GM04503 (cell line): ENCODE measurements at regions not wholly inside any gene's neighbourhood (a gene's known extent, or its start where the extent isn't known, plus 50 kb on each side); places are given as distances from the start of the nearest gene placed in this dataset.

ENCODE experiments used
- DNase-seq: peaks from one replicate; pipeline ENCODE4 v3.0.0-alpha.2; 2012; ENCODE audit warnings: low read depth

DNA sequence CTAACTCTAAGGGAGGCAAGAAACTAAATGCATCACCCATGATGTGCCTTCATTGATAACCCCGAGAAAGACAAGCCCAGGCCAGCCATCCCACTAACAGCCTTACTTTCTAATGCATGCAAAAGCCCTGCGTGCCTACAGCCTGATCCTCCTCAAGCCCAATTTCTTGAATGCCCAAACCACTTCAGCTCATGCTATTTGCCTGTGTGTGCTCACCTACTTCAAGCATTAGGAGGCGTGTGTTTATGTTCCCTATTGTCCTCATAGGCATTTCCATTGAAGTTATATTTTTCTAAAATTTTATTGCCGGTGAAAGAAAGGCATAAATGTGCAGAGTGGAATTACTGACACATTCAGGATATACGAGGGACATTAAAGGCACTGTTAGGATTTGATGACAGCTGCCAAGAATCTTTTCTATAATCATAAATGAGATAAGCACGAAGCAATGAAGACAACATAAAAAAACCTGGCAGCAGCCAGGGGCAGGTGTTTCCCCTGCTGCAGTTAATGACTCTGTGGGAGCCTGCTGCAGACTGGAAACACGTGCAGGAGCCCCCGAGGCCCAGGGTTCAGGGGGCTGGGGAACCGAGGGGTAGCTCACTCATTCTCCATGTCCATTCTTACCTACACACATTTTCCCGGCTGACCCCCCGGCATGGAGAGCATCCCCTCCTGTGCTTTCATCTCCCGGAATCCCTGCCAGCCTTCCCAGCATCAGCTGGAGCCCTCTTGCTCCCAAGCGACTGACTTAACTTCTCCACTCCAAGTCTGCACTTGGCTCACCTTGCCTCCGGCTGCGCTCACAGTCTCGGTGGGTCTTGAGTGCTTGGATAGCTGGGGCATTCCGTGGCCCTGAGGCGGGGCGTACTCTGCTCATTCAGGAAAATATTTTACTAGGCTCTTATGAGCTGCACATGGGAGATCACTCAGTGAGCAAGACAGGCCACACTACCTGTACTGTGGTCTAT lies 292.3 kb upstream of the SIX2 start:
- no peak for DNase-seq

GRCh38 chr2:45300026-45300750 lies 290.9 kb upstream of the SIX2 start:
- no peak for DNase-seq

DNA sequence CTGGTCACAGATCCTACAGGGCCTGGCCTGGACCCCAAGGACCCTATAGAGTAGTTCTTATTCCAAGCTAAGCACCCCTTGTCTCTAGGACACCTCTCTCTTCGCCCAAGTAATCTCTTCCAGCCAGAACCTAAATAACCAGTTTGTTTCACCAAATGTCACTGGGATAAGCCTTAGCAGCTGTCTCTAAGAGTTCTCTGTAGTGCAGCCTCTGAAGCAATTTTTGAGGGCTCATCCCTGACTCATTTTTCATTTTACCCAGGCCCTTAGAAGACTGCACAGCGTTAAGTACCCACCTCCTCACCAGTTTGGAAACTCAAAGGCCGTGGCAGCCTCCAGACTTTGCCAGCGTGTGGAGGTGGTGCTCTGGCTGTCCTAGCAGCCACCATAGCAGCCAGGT lies 290.1 kb upstream of the SIX2 start:
- no peak for DNase-seq

GRCh38 chr2:45293182-45293581 lies 283.9 kb upstream of the SIX2 start:
- DNase-seq: no peak

DNA sequence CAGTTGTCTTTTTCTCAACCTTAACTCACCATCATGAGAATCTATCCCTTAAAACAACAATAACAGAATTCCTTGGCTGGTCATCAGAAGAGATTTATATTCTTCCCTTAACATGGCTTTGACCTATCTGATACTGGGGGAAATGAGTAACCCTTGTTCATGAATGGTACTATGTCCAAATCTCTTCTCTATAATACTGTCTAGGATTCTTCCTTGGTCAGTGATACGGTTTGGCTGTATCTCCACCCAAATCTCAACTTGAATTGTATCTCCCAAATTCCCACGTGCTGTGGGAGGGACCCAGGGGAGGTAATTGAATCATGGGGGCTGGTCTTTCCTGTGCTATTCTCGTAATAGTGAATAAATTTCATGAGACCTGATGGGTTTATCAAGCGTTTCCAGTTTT lies 282.0 kb upstream of the SIX2 start:
- DNase-seq: no peak

- no peak for DNase-seq
These were observed 280.9 kb upstream of the SIX2 start for GRCh38 chr2:45289997-45290709.

DNA sequence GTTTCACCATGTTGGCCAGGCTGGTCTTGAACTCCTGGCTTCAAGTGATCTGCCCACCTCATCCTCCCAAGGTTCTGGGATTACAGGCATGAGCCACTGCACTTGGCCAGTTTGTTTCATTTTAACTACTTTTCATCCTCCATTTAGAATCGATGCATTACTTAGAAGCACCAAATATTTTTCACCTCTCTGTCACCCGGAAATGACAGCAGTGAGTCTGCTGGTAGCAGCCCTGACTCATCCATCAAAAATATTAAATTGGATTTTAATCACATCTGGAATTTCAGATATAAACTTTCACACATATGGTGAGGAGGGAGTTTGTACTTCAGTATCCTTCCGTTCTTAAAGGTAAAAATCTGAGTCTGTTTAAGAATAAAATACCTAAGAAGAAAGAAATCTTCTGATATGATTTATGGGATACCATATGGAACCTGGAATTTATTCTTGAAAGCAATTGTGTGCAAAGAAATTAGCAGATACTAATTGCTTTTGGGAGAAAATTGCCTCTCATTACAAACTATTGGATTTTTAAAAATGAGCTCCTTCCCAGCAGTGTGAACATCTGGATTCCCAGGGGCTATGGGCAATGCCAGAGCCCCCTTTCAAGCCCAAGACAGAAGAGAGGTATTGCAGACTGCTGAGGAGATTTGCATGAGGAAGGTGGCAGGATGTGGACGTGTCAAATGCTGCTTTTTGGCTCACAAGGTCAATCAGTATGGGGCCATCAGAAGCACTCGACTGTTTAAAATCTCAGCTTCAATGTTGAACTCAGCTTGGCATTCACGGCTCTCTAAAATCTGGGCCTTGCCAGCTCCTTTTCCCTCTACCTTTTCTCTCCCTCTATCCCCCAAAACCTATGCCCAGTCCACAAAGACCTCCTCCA lies 279.5 kb upstream of the SIX2 start:
- no peak for DNase-seq

DNA sequence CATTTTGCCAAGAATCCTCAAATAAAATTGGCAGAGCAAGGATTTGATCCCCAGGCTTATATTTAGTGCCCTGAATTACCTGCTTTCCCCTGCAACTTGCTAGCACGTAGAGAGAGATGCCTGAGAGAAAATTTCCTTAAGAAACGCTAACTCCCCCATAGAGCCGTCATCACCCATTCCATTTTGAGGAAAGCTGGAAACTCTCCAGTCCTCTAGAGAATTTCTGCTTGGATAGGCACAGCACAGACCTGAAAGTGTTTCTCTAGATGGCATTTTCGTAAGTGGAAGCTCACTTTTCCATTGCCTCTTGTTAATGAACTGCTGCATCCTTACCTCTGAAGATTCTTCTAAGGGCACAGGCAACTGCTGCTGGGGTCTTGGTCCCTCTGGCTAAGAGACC lies 277.8 kb upstream of the SIX2 start:
- no peak for DNase-seq

DNA sequence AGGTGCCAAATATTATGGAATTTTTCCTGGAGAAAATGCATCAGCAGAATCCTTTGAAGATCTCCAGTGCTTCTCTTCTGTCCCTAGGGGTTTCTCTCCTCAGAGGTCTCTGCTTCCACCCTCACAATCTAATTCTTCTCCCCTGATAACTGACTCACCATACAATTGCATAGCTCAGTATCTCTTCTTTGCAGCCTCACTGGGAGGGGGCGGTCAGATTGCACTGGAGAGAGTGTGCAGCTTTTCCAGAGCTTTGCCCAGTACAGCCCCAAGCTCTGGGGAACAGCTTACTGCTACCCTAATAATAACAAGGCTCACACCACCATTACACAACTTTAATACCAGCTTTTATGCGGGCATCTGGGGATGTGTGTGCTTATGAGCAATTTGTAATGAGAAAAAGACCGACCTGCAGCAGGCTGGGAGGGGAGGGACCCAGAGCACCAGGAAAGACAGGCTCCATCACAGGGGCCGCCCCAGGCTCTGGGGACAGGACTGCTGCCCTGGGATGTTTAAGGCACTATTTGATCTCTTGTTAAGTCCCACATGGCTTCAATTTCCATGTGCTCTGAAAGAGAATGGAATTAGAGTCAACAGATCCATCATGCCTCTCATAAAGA lies 276.6 kb upstream of the SIX2 start:
- DNase-seq: no peak

DNA sequence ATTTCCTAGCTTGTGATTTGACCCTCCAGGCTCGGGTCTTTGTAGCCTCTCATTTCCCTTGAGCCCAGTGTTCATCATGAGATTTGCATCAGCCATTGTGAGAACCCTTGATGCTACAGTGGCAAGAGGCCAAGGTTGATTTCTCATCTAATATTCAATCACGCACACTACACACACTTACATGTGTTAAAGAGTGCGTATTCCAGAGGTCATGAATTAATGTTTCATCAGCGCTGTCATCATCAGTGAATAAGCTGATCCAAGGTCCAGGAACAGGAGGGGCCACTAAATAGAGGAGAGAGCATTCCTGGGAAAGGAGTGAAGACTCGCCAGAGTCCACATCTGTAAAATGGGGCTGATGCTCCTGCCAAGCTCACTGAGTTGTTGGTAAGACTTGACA lies 276.1 kb upstream of the SIX2 start:
- no peak for DNase-seq

DNA sequence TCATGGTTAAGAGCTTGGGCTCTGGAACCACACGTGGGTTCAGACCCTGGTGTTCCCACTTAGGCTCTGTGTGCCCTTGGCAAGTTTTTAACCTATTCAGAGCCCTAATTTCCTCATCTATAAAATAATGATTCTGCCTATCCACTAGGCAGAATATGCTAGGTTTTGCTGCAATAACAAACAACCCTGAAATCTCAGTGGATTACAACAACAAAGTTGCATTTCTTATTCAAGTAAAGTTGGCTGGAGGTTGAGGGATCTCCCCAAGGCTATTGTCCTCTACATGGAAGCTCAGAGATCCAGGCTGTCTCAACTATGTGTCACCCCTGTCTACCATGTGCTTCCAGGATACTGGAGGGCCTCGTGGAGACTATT lies 275.4 kb upstream of the SIX2 start:
- DNase-seq: no peak

DNA sequence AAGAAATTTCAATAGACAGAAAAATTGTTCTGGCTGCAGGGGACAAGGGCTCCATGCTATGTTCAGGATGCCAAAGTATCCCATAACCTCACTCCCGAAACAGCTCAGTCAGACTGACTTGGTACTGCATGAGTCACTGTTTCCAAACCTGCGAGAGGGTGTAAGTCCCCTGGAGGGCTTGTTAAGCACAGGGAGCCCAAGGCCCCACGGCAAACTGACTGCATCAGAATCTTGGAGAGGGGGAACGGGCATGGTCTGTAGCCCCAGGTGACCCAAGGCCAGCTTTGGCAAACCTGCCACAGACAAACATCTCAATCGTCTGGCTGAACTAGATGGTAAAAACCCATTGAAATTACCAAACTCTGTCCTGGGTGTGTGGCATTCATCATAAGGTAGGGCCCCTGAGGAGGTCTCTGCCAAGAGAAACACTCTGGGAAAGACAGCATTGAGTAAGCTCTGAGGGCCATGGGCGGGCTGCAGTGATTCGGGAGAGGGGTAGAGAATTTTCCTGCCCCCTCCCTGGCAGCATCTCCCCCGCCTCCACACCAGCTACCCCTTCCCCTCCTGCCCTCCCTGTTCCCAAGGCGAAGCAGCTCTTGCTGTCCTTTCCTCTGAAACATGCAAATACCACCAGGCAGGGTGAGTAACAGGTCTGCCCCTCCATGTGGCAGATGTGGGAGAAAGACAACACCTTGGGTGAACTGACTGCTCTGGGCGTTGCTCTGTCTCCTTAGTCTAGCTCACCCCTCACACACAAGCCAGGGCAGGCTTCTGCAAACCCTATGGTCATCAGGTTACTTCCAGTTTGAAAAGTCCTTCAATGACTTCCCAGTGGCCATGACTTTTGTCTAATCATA lies 274.7 kb upstream of the SIX2 start:
- DNase-seq: no peak

DNA sequence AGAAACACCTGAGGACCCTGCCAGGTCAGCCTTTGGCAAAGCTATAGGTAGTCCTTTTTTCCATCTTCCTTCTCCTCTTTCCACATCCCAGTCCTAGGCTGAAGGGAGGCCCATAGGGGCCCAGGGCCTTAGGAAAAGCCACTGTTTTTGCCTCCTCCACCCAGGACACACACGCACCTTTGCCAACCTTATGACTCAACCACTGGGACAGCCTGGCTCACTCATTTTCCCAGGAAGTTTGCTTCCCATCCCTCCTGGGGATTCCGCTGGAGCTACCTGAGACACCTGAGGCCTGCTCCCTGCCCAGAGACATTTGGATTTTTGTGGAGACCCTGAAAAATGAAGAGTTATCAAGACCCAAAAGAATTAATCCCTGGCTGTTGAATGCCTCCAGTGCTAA lies 273.4 kb upstream of the SIX2 start:
- no peak for DNase-seq

DNA sequence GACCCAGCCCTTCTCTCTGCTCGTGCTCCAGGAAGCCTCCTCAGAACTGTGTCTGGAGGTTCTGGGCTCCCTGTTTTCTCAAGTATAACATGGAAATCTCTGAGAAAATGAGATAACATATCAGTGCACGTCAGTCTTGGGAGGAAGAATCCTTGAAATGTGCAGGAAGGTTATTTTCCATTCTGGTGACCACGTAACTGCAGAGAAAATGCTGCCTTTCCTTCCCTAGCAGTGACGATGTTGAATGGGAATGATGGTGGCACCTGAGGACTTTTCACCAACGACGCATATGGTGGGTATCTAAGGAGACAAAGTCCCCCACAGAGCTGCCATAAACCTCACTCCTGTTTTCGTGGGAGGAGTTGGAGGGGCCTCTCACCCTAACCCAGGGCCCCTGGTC lies 272.1 kb upstream of the SIX2 start:
- no peak for DNase-seq

- no peak for DNase-seq
These were observed 271.5 kb upstream of the SIX2 start for GRCh38 chr2:45280794-45281193.

GRCh38 chr2:45279356-45279755 lies 270.1 kb upstream of the SIX2 start:
- no peak for DNase-seq

GRCh38 chr2:45278365-45279078 lies 269.3 kb upstream of the SIX2 start:
- no peak for DNase-seq

GRCh38 chr2:45276914-45277313 lies 267.7 kb upstream of the SIX2 start:
- no peak for DNase-seq

DNA sequence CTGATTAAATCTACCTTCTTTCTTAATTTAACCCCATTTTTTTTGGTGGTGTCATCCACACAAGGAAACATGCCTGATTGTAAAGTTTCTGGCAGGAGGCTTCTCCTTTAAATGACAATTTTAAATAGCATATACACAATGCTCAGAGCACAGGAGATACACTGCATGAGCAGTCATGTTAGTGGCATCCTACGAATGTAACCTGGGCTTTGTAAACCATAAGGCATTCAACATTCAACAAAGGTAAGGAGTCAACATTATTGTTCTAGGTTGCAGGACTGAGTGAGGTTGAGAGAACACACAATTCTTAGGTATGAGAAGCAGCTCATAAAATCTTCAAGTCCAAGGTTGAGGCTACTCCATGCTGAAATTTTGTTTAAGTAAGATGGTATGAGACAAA lies 266.6 kb upstream of the SIX2 start:
- DNase-seq: no peak
